ENCODE measurements at regions not wholly inside any gene's neighbourhood (a gene's known extent, or its start where the extent isn't known, plus 50 kb on each side); places are given as distances from the start of the nearest gene placed in this dataset.

- no peak for ATAC-seq
- TF ChIP-seq GLIS3 (CRISPR knock-in tag; IDR thresholded peaks at IDR 0.05) (no peak), ZNF8 (CRISPR knock-in tag; IDR thresholded peaks at IDR 0.05) (no peak), OSR1 (CRISPR knock-in tag; IDR thresholded peaks at IDR 0.05) (no peak), ARNTL (CRISPR knock-in tag; IDR thresholded peaks at IDR 0.05; ENCODE audit: borderline replicate concordance, low read depth) (no peak), ESRRG (CRISPR knock-in tag; IDR thresholded peaks at IDR 0.05) (no peak), ZNF565 (CRISPR knock-in tag; conservative IDR thresholded peaks at IDR 0.05; ENCODE audit: low read depth) (no peak), CREB5 (CRISPR knock-in tag; IDR thresholded peaks at IDR 0.05; ENCODE audit: low read depth) (no peak), TSHZ2 (CRISPR knock-in tag; IDR thresholded peaks at IDR 0.05) (no peak), RARB (CRISPR knock-in tag; IDR thresholded peaks at IDR 0.05) (no peak), ZC3H10 (CRISPR knock-in tag; IDR thresholded peaks at IDR 0.05) (no peak), PPARA (CRISPR knock-in tag; IDR thresholded peaks at IDR 0.05; ENCODE audit: borderline replicate concordance) (no peak)
Observed at GRCh38 chr14:22190411-22191191, 398.4 kb downstream of the DAD1 start.

- TF ChIP-seq ZC3H10 (CRISPR knock-in tag; IDR thresholded peaks at IDR 0.05) (no peak), CSRNP3 (CRISPR knock-in tag; IDR thresholded peaks at IDR 0.05) (no peak), ZFP3 (CRISPR knock-in tag; IDR thresholded peaks at IDR 0.05) (no peak), ESRRG (CRISPR knock-in tag; IDR thresholded peaks at IDR 0.05) (no peak), ZNF8 (CRISPR knock-in tag; IDR thresholded peaks at IDR 0.05) (no peak), CSDC2 (CRISPR knock-in tag; IDR thresholded peaks at IDR 0.05) (no peak), PATZ1 (CRISPR knock-in tag; IDR thresholded peaks at IDR 0.05; ENCODE audit: borderline replicate concordance) (no peak), ARNTL (CRISPR knock-in tag; IDR thresholded peaks at IDR 0.05; ENCODE audit: borderline replicate concordance, low read depth) (no peak), TSHZ2 (CRISPR knock-in tag; IDR thresholded peaks at IDR 0.05) (no peak), PPARA (CRISPR knock-in tag; IDR thresholded peaks at IDR 0.05; ENCODE audit: borderline replicate concordance) (no peak), RARB (CRISPR knock-in tag; IDR thresholded peaks at IDR 0.05) (no peak), TOX (CRISPR knock-in tag; IDR thresholded peaks at IDR 0.05; ENCODE audit: borderline replicate concordance) (no peak), ZNF70 (CRISPR knock-in tag; IDR thresholded peaks at IDR 0.05) (no peak)
- ATAC-seq = no peak
Observed at GRCh38 chr14:22189881-22190280, 399.1 kb downstream of the DAD1 start.

- no peak for ATAC-seq
- TF ChIP-seq SNAI2 (CRISPR knock-in tag; IDR thresholded peaks at IDR 0.05) (no peak), PATZ1 (CRISPR knock-in tag; IDR thresholded peaks at IDR 0.05; ENCODE audit: borderline replicate concordance) (no peak), TOX (CRISPR knock-in tag; IDR thresholded peaks at IDR 0.05; ENCODE audit: borderline replicate concordance) (no peak), ZFP3 (CRISPR knock-in tag; IDR thresholded peaks at IDR 0.05) (no peak), ARNTL (CRISPR knock-in tag; IDR thresholded peaks at IDR 0.05; ENCODE audit: borderline replicate concordance, low read depth) (no peak), ZC3H10 (CRISPR knock-in tag; IDR thresholded peaks at IDR 0.05) (no peak), ZNF565 (CRISPR knock-in tag; conservative IDR thresholded peaks at IDR 0.05; ENCODE audit: low read depth) (no peak), TCF4 (CRISPR knock-in tag; IDR thresholded peaks at IDR 0.05; ENCODE audit: borderline replicate concordance) (no peak), BACH2 (CRISPR knock-in tag; IDR thresholded peaks at IDR 0.05; ENCODE audit: borderline replicate concordance) (no peak), ZNF8 (CRISPR knock-in tag; IDR thresholded peaks at IDR 0.05) (no peak), TSHZ2 (CRISPR knock-in tag; IDR thresholded peaks at IDR 0.05) (no peak)
Observed at GRCh38 chr14:22188318-22188717, 400.7 kb downstream of the DAD1 start.
